Thyroid gland (tissue), 4 donors: ENCODE measurements at regions not wholly inside any gene's neighbourhood (a gene's known extent, or its start where the extent isn't known, plus 50 kb on each side); places are given as distances from the start of the nearest gene placed in this dataset.

Experiments used
- DNase-seq, 2 donors: peaks; one replicate each; pipeline ENCODE4 v3.0.0-alpha.2; 2019
- H3K27ac ChIP-seq, 3 donors: fragments of 200-600 bp; sonication (generic); 1 replicate in 2 of 3; 2 replicates in 1 of 3; pipeline ENCODE4 v1.5.1; 2016 to 2019; ENCODE audit warnings: mild to moderate bottlenecking in 1 of 3, moderate library complexity in 1 of 3
- H3K27me3 ChIP-seq: fragments of 200-600 bp; sonication (generic); one replicate; pipeline ENCODE4 v1.5.1; 2019
- H3K36me3 ChIP-seq, 2 donors: fragments of 200-600 bp; sonication (generic); one replicate each; pipeline ENCODE4 v1.5.1; 2016 to 2019
- H3K4me1 ChIP-seq, 2 donors: fragments of 200-600 bp; sonication (generic); one replicate each; pipeline ENCODE4 v1.5.1; 2017 to 2019
- H3K4me3 ChIP-seq, 3 donors: fragments of 200-600 bp; sonication (generic); replicated peaks in 1 of 3; 1 replicate in 2 of 3; 2 replicates in 1 of 3; pipeline ENCODE4 v1.5.1; 2016; ENCODE audit warnings: mild to moderate bottlenecking in 1 of 3
- H3K9me3 ChIP-seq: fragments of 200-600 bp; sonication (generic); one replicate; pipeline ENCODE4 v1.5.1; 2017
- POLR2A ChIP-seq, 2 donors: fragments of 450-650 bp; IDR thresholded peaks; one replicate each; pipeline ENCODE4 v1.6.1; 2017; ENCODE audit warnings: antibody characterized with exemption in 2 of 2, mild to moderate bottlenecking in 2 of 2, moderate library complexity in 1 of 2
- WGBS, 2 donors: methylation state at CpG; one replicate each; pipeline ENCODE4 v1.1.5; 2017; 5-methylcytosine and 5-hydroxymethylcytosine counted together
- intact Hi-C: fragments of 100-400 bp; cut with DNase I; formaldehyde crosslinking; loops from one replicate; pipeline ENCODE4 v1.15.1; 2023
- TF ChIP-seq, protein P1 (sequence below), 6 experiments: fragments of 200-600 bp in 3 of 6; fragments of 450-650 bp in 3 of 6; sonication (generic) in 3 of 6; IDR thresholded peaks; one replicate each; pipeline ENCODE4 v1.5.1; 2016 to 2019; ENCODE audit warnings: antibody characterized with exemption in 6 of 6, mild to moderate bottlenecking in 2 of 6, inconsistent platforms in 1 of 6, moderate library complexity in 1 of 6

GRCh38 chr4:128488055-128488705 lies 200.6 kb upstream of the PGRMC2 start:
- 86 to 88% methylated on average over 3 of the region's 3 CpGs for WGBS, 2 donors
- intact Hi-C loops: no loop called here
- no peak for DNase-seq
- no peaks in the 10 kb centered on the region for H3K9me3 ChIP-seq
- no peak overlapping the region for H3K27ac ChIP-seq
- no peak for TF ChIP-seq POLR2A (IDR thresholded peaks at IDR 0.05)
- TF ChIP-seq, protein P1, sequence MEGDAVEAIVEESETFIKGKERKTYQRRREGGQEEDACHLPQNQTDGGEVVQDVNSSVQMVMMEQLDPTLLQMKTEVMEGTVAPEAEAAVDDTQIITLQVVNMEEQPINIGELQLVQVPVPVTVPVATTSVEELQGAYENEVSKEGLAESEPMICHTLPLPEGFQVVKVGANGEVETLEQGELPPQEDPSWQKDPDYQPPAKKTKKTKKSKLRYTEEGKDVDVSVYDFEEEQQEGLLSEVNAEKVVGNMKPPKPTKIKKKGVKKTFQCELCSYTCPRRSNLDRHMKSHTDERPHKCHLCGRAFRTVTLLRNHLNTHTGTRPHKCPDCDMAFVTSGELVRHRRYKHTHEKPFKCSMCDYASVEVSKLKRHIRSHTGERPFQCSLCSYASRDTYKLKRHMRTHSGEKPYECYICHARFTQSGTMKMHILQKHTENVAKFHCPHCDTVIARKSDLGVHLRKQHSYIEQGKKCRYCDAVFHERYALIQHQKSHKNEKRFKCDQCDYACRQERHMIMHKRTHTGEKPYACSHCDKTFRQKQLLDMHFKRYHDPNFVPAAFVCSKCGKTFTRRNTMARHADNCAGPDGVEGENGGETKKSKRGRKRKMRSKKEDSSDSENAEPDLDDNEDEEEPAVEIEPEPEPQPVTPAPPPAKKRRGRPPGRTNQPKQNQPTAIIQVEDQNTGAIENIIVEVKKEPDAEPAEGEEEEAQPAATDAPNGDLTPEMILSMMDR (IDR thresholded peaks at IDR 0.05): no peak
- H3K4me3 ChIP-seq: no peak overlapping the region
- no peaks in the 10 kb centered on the region for H3K36me3 ChIP-seq
- peaks cover 0 to 6% of the 10 kb centered on the region in 2 donors for H3K4me1 ChIP-seq
- no peaks in the 10 kb centered on the region for H3K27me3 ChIP-seq

- H3K27me3 ChIP-seq: no peaks in the 10 kb centered on the region
- intact Hi-C loops: no loop called here
- H3K4me3 ChIP-seq: no peak overlapping the region
- H3K4me1 ChIP-seq: peaks cover 0 to 6% of the 10 kb centered on the region in 2 donors
- H3K36me3 ChIP-seq: no peaks in the 10 kb centered on the region
- TF ChIP-seq POLR2A (IDR thresholded peaks at IDR 0.05): no peak
- TF ChIP-seq, protein P1 (IDR thresholded peaks at IDR 0.05): no peak
- DNase-seq: no peak
- H3K27ac ChIP-seq: no peak overlapping the region
- no peaks in the 10 kb centered on the region for H3K9me3 ChIP-seq
Observed at GRCh38 chr4:128484896-128485295, 197.3 kb upstream of the PGRMC2 start.

GRCh38 chr4:128483816-128484215 lies 196.2 kb upstream of the PGRMC2 start:
- no peak for DNase-seq
- peaks cover 0 to 4% of the 10 kb centered on the region in 2 donors for H3K4me1 ChIP-seq
- no peaks in the 10 kb centered on the region for H3K36me3 ChIP-seq
- no peaks in the 10 kb centered on the region for H3K27me3 ChIP-seq
- H3K4me3 ChIP-seq: no peak overlapping the region
- 87 to 89% methylated on average over 2 of the region's 2 CpGs for WGBS, 2 donors
- intact Hi-C loops: no loop called here
- H3K27ac ChIP-seq: no peak overlapping the region
- no peaks in the 10 kb centered on the region for H3K9me3 ChIP-seq
- no peak for TF ChIP-seq POLR2A (IDR thresholded peaks at IDR 0.05)
- TF ChIP-seq, protein P1 (IDR thresholded peaks at IDR 0.05): no peak

DNA sequence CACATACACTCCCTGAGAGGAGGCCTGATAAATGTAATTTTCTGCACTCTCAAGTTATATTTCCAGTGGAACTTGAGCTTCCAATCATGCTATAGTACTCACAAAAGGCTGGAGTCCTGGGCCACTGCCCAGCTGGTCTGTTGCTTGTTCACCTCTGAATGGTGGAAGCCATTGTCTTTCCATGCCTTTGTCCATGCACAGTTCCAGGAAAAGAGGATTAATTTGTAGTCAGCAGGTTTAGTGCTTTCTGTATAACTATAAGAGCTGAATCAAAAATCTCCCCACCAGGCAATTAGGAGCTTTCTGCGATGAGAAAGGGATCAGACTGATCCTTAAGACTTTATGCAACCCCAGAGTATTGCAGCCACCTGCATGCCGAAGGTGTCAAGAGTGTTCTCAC lies 195.4 kb upstream of the PGRMC2 start:
- 94 to 96% methylated on average over 2 of the region's 2 CpGs for WGBS, 2 donors
- no peak for DNase-seq
- Histone ChIP-seq H3K36me3 (no peaks in the 10 kb centered on the region), H3K4me3 (no peak overlapping the region), H3K4me1 (no peaks in the 10 kb centered on the region), H3K27me3 (no peaks in the 10 kb centered on the region), H3K9me3 (no peaks in the 10 kb centered on the region), H3K27ac (no peak overlapping the region)
- TF ChIP-seq, protein P1 (IDR thresholded peaks at IDR 0.05): no peak
- no peak for TF ChIP-seq POLR2A (IDR thresholded peaks at IDR 0.05)
- intact Hi-C loops: no loop called here

GRCh38 chr4:128481752-128482480 lies 194.3 kb upstream of the PGRMC2 start:
- 74 to 92% methylated on average over 1 of the region's 1 CpG for WGBS, 2 donors
- no peaks in the 10 kb centered on the region for H3K36me3 ChIP-seq
- TF ChIP-seq POLR2A (IDR thresholded peaks at IDR 0.05): no peak
- TF ChIP-seq, protein P1 (IDR thresholded peaks at IDR 0.05): no peak
- intact Hi-C loops: no loop called here
- no peak for DNase-seq
- H3K9me3 ChIP-seq: no peaks in the 10 kb centered on the region
- H3K4me3 ChIP-seq: no peak overlapping the region
- H3K27ac ChIP-seq: no peak overlapping the region
- no peaks in the 10 kb centered on the region for H3K4me1 ChIP-seq
- no peaks in the 10 kb centered on the region for H3K27me3 ChIP-seq
